Natural killer cell (primary cell): ENCODE measurements at regions not wholly inside any gene's neighbourhood (a gene's known extent, or its start where the extent isn't known, plus 50 kb on each side); places are given as distances from the start of the nearest gene placed in this dataset.

ENCODE experiments used
- ATAC-seq, 3 donors: fragments of 150-1000 bp in 2 of 3; fragments of 200-7000 bp in 1 of 3; cut with Tn5 transposase; 1 replicate in 1 of 3; 2 replicates in 2 of 3; pipeline ENCODE4 v1.10.0; 2021; ENCODE audit warnings: mild to moderate bottlenecking in 2 of 3, moderate library complexity in 2 of 3
- DNase-seq, 2 donors: peaks; one replicate each; pipeline versions ENCODE4 v3.0.0 to v3.0.0-alpha.2; 2013 to 2021; ENCODE audit warnings: mixed read lengths in 1 of 2
- H3K27ac ChIP-seq: one replicate; pipeline ENCODE4 v1.5.1; 2013; ENCODE audit warnings: mild to moderate bottlenecking, low read length
- H3K27me3 ChIP-seq: one replicate; pipeline ENCODE4 v1.6.1; 2013; ENCODE audit warnings: low read length; ENCODE audit not compliant: control insufficient read depth, insufficient read depth
- H3K36me3 ChIP-seq: one replicate; pipeline ENCODE4 v1.6.1; 2013; ENCODE audit warnings: low read length; ENCODE audit not compliant: control insufficient read depth, insufficient read depth
- H3K4me1 ChIP-seq: one replicate; pipeline ENCODE4 v1.6.1; 2013; ENCODE audit warnings: low read length; ENCODE audit not compliant: control insufficient read depth, insufficient read depth
- H3K4me3 ChIP-seq: one replicate; pipeline ENCODE4 v1.5.1; 2013; ENCODE audit warnings: low read length
- H3K9me3 ChIP-seq: one replicate; pipeline ENCODE4 v1.6.1; 2013; ENCODE audit warnings: low read length; ENCODE audit not compliant: control insufficient read depth, insufficient read depth
- H3K27ac Mint-ChIP-seq, 2 donors: one replicate each; pipeline ENCODE4 v1.8.0; 2022; ENCODE audit warnings: mild to moderate bottlenecking in 2 of 2, mixed read lengths in 2 of 2, moderate library complexity in 1 of 2
- H3K27me3 Mint-ChIP-seq, 2 donors: one replicate each; pipeline ENCODE4 v1.8.0; 2022; ENCODE audit warnings: low read depth in 2 of 2, mixed read lengths in 2 of 2
- H3K36me3 Mint-ChIP-seq: one replicate; pipeline ENCODE4 v1.8.0; 2022; ENCODE audit warnings: mixed read lengths
- H3K4me1 Mint-ChIP-seq, 2 donors: one replicate each; pipeline ENCODE4 v1.8.0; 2022; ENCODE audit warnings: mixed read lengths in 2 of 2
- H3K4me3 Mint-ChIP-seq: one replicate; pipeline ENCODE4 v1.8.0; 2022; ENCODE audit warnings: mild to moderate bottlenecking, moderate library complexity, mixed read lengths
- H3K9me3 Mint-ChIP-seq, 2 donors: one replicate each; pipeline ENCODE4 v1.8.0; 2022; ENCODE audit warnings: mixed read lengths in 2 of 2
- WGBS: methylation state at CpG from one replicate; pipeline ENCODE4 v1.1.7; 2013; ENCODE audit warnings: missing lambda C conversion rate; ENCODE audit not compliant: insufficient coverage; 5-methylcytosine and 5-hydroxymethylcytosine counted together
- intact Hi-C: fragments of 100-400 bp; cut with micrococcal nuclease; formaldehyde crosslinking; loops from one replicate; pipeline ENCODE4 v1.14.2; 2022
- TF ChIP-seq, protein P1 (sequence below): fragments of 200-600 bp; IDR thresholded peaks from one replicate; pipeline ENCODE4 v1.8.0; 2022; ENCODE audit warnings: antibody characterized with exemption

- H3K36me3 ChIP-seq: no peaks in the 10 kb centered on the region
- no peak for ATAC-seq
- Mint-ChIP-seq H3K27ac (no peak overlapping the region), H3K27me3 (no peaks in the 10 kb centered on the region), H3K36me3 (no peaks in the 10 kb centered on the region), H3K4me1 (no peaks in the 10 kb centered on the region), H3K4me3 (no peak overlapping the region), H3K9me3 (peaks cover 8 to 12% of the 10 kb centered on the region in 2 donors)
- H3K27me3 ChIP-seq: no peaks in the 10 kb centered on the region
- H3K9me3 ChIP-seq: peaks cover 6% of the 10 kb centered on the region
- no peak overlapping the region for H3K4me3 ChIP-seq
- intact Hi-C loops: no loop called here
- H3K27ac ChIP-seq: no peak overlapping the region
- TF ChIP-seq, protein P1, sequence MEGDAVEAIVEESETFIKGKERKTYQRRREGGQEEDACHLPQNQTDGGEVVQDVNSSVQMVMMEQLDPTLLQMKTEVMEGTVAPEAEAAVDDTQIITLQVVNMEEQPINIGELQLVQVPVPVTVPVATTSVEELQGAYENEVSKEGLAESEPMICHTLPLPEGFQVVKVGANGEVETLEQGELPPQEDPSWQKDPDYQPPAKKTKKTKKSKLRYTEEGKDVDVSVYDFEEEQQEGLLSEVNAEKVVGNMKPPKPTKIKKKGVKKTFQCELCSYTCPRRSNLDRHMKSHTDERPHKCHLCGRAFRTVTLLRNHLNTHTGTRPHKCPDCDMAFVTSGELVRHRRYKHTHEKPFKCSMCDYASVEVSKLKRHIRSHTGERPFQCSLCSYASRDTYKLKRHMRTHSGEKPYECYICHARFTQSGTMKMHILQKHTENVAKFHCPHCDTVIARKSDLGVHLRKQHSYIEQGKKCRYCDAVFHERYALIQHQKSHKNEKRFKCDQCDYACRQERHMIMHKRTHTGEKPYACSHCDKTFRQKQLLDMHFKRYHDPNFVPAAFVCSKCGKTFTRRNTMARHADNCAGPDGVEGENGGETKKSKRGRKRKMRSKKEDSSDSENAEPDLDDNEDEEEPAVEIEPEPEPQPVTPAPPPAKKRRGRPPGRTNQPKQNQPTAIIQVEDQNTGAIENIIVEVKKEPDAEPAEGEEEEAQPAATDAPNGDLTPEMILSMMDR: no peak
- no peak for DNase-seq
- WGBS: 36% methylated on average over 1 of the region's 1 CpG
- no peaks in the 10 kb centered on the region for H3K4me1 ChIP-seq
Observed at GRCh38 chr3:96410006-96410730, 404.2 kb upstream of the EPHA6 start.

DNA sequence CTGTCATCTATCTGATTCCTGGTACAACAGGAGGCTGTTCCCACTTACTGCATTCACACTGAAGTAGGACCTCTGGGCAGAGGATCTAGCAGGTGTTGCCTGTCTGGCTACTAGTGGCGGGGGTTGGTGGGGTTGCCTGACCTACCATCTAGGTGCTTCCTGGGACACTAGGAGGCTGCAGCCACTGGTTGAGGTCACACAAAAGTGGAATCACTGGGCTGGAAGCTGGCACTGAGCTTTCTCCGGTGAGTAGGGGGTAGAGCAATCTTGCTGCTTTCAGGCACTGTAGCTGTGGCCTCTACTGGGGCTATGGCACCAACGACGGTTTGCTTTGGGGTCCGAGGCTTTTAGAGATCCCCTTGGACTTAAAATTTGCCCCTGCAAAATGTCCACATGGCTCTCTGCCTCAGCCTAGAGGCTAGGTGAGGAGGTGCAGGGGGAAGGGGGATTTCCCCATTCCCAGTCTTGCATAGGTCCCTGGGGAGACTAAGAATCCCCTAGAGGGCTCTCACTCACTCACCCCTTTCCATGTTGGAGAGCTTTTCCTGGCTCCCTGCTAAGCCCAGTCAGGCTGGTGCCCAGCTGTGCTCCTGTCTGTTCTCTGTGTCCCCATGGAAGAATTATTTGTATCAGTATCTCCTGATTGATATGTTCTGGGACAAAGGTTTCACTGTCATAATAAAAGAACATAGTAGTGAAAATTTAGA is 397.7 kb upstream of the EPHA6 start:
- peaks cover 6% of the 10 kb centered on the region for H3K9me3 ChIP-seq
- 98% methylated on average over 5 of the region's 5 CpGs for WGBS
- no peak overlapping the region for H3K4me3 ChIP-seq
- DNase-seq (no peak), ATAC-seq (no peak)
- no peaks in the 10 kb centered on the region for H3K4me1 ChIP-seq
- Mint-ChIP-seq H3K9me3 (peaks cover 7 to 22% of the 10 kb centered on the region in 2 donors), H3K4me1 (no peaks in the 10 kb centered on the region), H3K27me3 (no peaks in the 10 kb centered on the region), H3K4me3 (no peak overlapping the region), H3K27ac (no peak overlapping the region), H3K36me3 (no peaks in the 10 kb centered on the region)
- H3K27ac ChIP-seq: no peak overlapping the region
- intact Hi-C loops: no loop called here
- no peaks in the 10 kb centered on the region for H3K27me3 ChIP-seq
- no peaks in the 10 kb centered on the region for H3K36me3 ChIP-seq
- TF ChIP-seq, protein P1: no peak

GRCh38 chr3:96428097-96428496 is 386.3 kb upstream of the EPHA6 start:
- peaks cover 7% of the 10 kb centered on the region for H3K9me3 ChIP-seq
- no peak for ATAC-seq

More at GRCh38 chr3:96428097-96428496, 386.3 kb upstream of the EPHA6 start:
- intact Hi-C loops: loop anchor here (10.0 kb wide), 1 partner anchor 47 kb away; no protein-coding TSS in a partner anchor
- Mint-ChIP-seq H3K4me1 (no peaks in the 10 kb centered on the region), H3K27ac (no peak overlapping the region), H3K36me3 (no peaks in the 10 kb centered on the region), H3K27me3 (no peaks in the 10 kb centered on the region), H3K9me3 (peaks cover 6 to 14% of the 10 kb centered on the region in 2 donors), H3K4me3 (no peak overlapping the region)
- TF ChIP-seq, protein P1: no peak
- Histone ChIP-seq H3K4me3 (no peak overlapping the region), H3K27me3 (no peaks in the 10 kb centered on the region), H3K36me3 (no peaks in the 10 kb centered on the region), H3K4me1 (no peaks in the 10 kb centered on the region), H3K27ac (no peak overlapping the region)
- DNase-seq: no peak
